WTC11 (cell line): ENCODE measurements at regions not wholly inside any gene's neighbourhood (a gene's known extent, or its start where the extent isn't known, plus 50 kb on each side); places are given as distances from the start of the nearest gene placed in this dataset.

Experiments used
- ATAC-seq: fragments of 200-7000 bp; cut with Tn5 transposase; 2 replicates; pipeline ENCODE4 v1.10.0; 2021; ENCODE audit warnings: mild to moderate bottlenecking, moderate library complexity
- CTCF ChIA-PET: fragments of 300-600 bp; sonication (Branson Sonifier 250); formaldehyde crosslinking; loops from one replicate; lab custom pipeline; 2021; ENCODE audit warnings: antibody characterized with exemption; lab: Charles Lee
- POLR2A ChIA-PET: fragments of 350-600 bp; sonication (Branson Sonifier 250); formaldehyde crosslinking; loops from one replicate; lab custom pipeline; 2021; ENCODE audit warnings: antibody characterized with exemption; lab: Charles Lee
- DNase-seq: peaks from one replicate; pipeline ENCODE4 v3.0.0; 2021; ENCODE audit warnings: low spot score
- H3K27ac Mint-ChIP-seq: 2 replicates; pipeline ENCODE4 v1.8.0; 2021; ENCODE audit warnings: mixed read lengths
- H3K27me3 Mint-ChIP-seq: 2 replicates; pipeline ENCODE4 v1.8.0; 2021; ENCODE audit warnings: low read depth, mild to moderate bottlenecking, moderate library complexity, mixed read lengths
- H3K36me3 Mint-ChIP-seq: 2 replicates; pipeline ENCODE4 v1.8.0; 2021; ENCODE audit warnings: mixed read lengths
- H3K4me1 Mint-ChIP-seq: 2 replicates; pipeline ENCODE4 v1.8.0; 2022; ENCODE audit warnings: mixed read lengths
- H3K4me3 Mint-ChIP-seq: 2 replicates; pipeline ENCODE4 v1.8.0; 2021; ENCODE audit warnings: mild to moderate bottlenecking, moderate library complexity, mixed read lengths
- H3K9me3 Mint-ChIP-seq: 2 replicates; pipeline ENCODE4 v1.8.0; 2021; ENCODE audit warnings: mixed read lengths
- AFF4 ChIP-seq: sonication (generic); formaldehyde crosslinking; IDR thresholded peaks from 2 replicates; pipeline ENCODE4 v1.8.1; 2023; ENCODE audit warnings: mild to moderate bottlenecking, missing genetic modification reagents, borderline replicate concordance
- AR ChIP-seq: fragments of 250-450 bp; sonication (Bioruptor Pico); IDR thresholded peaks from 2 replicates; pipeline ENCODE4 v1.9.0; 2021; ENCODE audit warnings: mild to moderate bottlenecking
- CREM ChIP-seq: sonication (generic); formaldehyde crosslinking; IDR thresholded peaks from 2 replicates; pipeline ENCODE4 v1.8.1; 2022; ENCODE audit warnings: mild to moderate bottlenecking, missing genetic modification reagents, moderate library complexity
- E2F1 ChIP-seq: sonication (generic); formaldehyde crosslinking; IDR thresholded peaks from 2 replicates; pipeline ENCODE4 v1.8.0; 2022; ENCODE audit warnings: mild to moderate bottlenecking, missing genetic modification reagents
- E2F4 ChIP-seq: sonication (generic); formaldehyde crosslinking; IDR thresholded peaks from 2 replicates; pipeline ENCODE4 v1.8.1; 2022; ENCODE audit warnings: low read depth, mild to moderate bottlenecking, moderate library complexity, missing genetic modification reagents, borderline replicate concordance
- ERG ChIP-seq: fragments of 250-450 bp; sonication (Bioruptor Pico); IDR thresholded peaks from 2 replicates; pipeline ENCODE4 v1.8.0; 2021; ENCODE audit warnings: mild to moderate bottlenecking
- ESRRA ChIP-seq: sonication (generic); formaldehyde crosslinking; IDR thresholded peaks from 2 replicates; pipeline ENCODE4 v1.8.1; 2022; ENCODE audit warnings: mild to moderate bottlenecking, missing genetic modification reagents, borderline replicate concordance
- ETV6 ChIP-seq: sonication (generic); formaldehyde crosslinking; IDR thresholded peaks from 2 replicates; pipeline ENCODE4 v1.8.1; 2022; ENCODE audit warnings: mild to moderate bottlenecking, missing genetic modification reagents
- GABPB1 ChIP-seq: sonication (generic); formaldehyde crosslinking; IDR thresholded peaks from 2 replicates; pipeline ENCODE4 v1.8.1; 2023; ENCODE audit warnings: mild to moderate bottlenecking, missing genetic modification reagents
- JUN ChIP-seq: sonication (generic); formaldehyde crosslinking; IDR thresholded peaks from 2 replicates; pipeline ENCODE4 v1.8.0; 2023; ENCODE audit warnings: mild to moderate bottlenecking, missing genetic modification reagents
- KAT7 ChIP-seq: sonication (generic); formaldehyde crosslinking; IDR thresholded peaks from 2 replicates; pipeline ENCODE4 v1.8.1; 2023; ENCODE audit warnings: missing genetic modification reagents, mild to moderate bottlenecking, borderline replicate concordance
- PREB ChIP-seq: sonication (generic); formaldehyde crosslinking; IDR thresholded peaks from 2 replicates; pipeline ENCODE4 v1.8.1; 2022; ENCODE audit warnings: mild to moderate bottlenecking, missing genetic modification reagents, moderate library complexity, borderline replicate concordance
- SMAD3 ChIP-seq: sonication (generic); formaldehyde crosslinking; IDR thresholded peaks from 2 replicates; pipeline ENCODE4 v1.8.0; 2022; ENCODE audit warnings: missing genetic modification reagents, mild to moderate bottlenecking, borderline replicate concordance
- SOX15 ChIP-seq: fragments of 250-450 bp; sonication (Bioruptor Pico); IDR thresholded peaks from 2 replicates; pipeline ENCODE4 v1.9.0; 2021; ENCODE audit warnings: mild to moderate bottlenecking
- STAT6 ChIP-seq: sonication (generic); formaldehyde crosslinking; conservative IDR thresholded peaks from 2 replicates; pipeline ENCODE4 v1.8.1; 2023; ENCODE audit warnings: mild to moderate bottlenecking, low read depth, missing genetic modification reagents, moderate library complexity
- ZBTB21 ChIP-seq: sonication (generic); formaldehyde crosslinking; IDR thresholded peaks from 2 replicates; pipeline ENCODE4 v1.8.1; 2023; ENCODE audit warnings: mild to moderate bottlenecking, missing genetic modification reagents, borderline replicate concordance
- ZNF423 ChIP-seq: fragments of 250-450 bp; sonication (Bioruptor Pico); IDR thresholded peaks from 2 replicates; pipeline ENCODE4 v2.1.2; 2022; ENCODE audit warnings: mild to moderate bottlenecking, moderate library complexity

- TF ChIP-seq ZBTB21 = no peak
- TF ChIP-seq AR (CRISPR knock-in tag) = no peak
- TF ChIP-seq KAT7 (CRISPR knock-in tag) = no peak
- TF ChIP-seq SMAD3 (CRISPR knock-in tag) = no peak
- TF ChIP-seq ERG = no peak
- TF ChIP-seq ESRRA (CRISPR knock-in tag) = no peak
- TF ChIP-seq STAT6 (CRISPR knock-in tag) = no peak
- TF ChIP-seq SOX15 = no peak
- TF ChIP-seq ETV6 (CRISPR knock-in tag) = no peak
- TF ChIP-seq PREB (CRISPR knock-in tag) = no peak
Measured at GRCh38 chr3:166446986-166447385, 609.8 kb upstream of the BCHE start (continued).

- POLR2A ChIA-PET = no interaction called here
- Mint-ChIP-seq H3K27me3 (no peaks in the 10 kb centered on the region), H3K27ac (no peak overlapping the region), H3K9me3 (no peaks in the 10 kb centered on the region), H3K4me1 (peaks cover 13% of the 10 kb centered on the region), H3K4me3 (no peak overlapping the region), H3K36me3 (no peaks in the 10 kb centered on the region)
- ATAC-seq (no peak), DNase-seq (no peak)
- CTCF ChIA-PET = no interaction called here
- TF ChIP-seq CREM (CRISPR knock-in tag) = no peak
- no peak for TF ChIP-seq ZNF423
- no peak for TF ChIP-seq AFF4 (CRISPR knock-in tag)
- no peak for TF ChIP-seq JUN (CRISPR knock-in tag)
- TF ChIP-seq KAT7 (CRISPR knock-in tag) = no peak
- no peak for TF ChIP-seq PREB (CRISPR knock-in tag)
- TF ChIP-seq E2F4 (CRISPR knock-in tag) = no peak
- TF ChIP-seq E2F1 = no peak
- no peak for TF ChIP-seq GABPB1 (CRISPR knock-in tag)
- TF ChIP-seq AR (CRISPR knock-in tag) = no peak
Measured at GRCh38 chr3:166446291-166446690, 609.1 kb upstream of the BCHE start.
